NK-92 treated with Interleukin-12 subunit alpha and Interleukin-12 subunit beta, amount 100 ng/mL, for 24 hours (cell line): ENCODE measurements at regions not wholly inside any gene's neighbourhood (a gene's known extent, or its start where the extent isn't known, plus 50 kb on each side); places are given as distances from the start of the nearest gene placed in this dataset.
"Not testable (repeated sequence)": the region's sequence is repeated elsewhere in the genome, so short reads cannot be mapped to it uniquely, and the experiment has no call there.

ENCODE experiments used
- DNase-seq: peaks from one replicate; lab custom pipeline; 2025; lab: John Stamatoyannopoulos, UW

GRCh38 chr9:29390859-29391258, 1817.6 kb upstream of the C9orf72 start:
- DNase-seq = no peak

GRCh38 chr9:29393064-29393463, 1819.8 kb upstream of the C9orf72 start:
- DNase-seq = no peak

- DNase-seq = no peak
Measured at GRCh38 chr9:29394855-29395254, 1821.6 kb upstream of the C9orf72 start.

- no peak for DNase-seq
Measured at GRCh38 chr9:29397148-29397547, 1823.9 kb upstream of the C9orf72 start.

GRCh38 chr9:29416204-29416603, 1842.9 kb upstream of the C9orf72 start:
- no peak for DNase-seq

- DNase-seq = no peak
Measured at GRCh38 chr9:29422438-29422837, 1849.2 kb upstream of the C9orf72 start.

- no peak for DNase-seq
Measured at GRCh38 chr9:29432191-29432590, 1858.9 kb upstream of the C9orf72 start.

GRCh38 chr9:29432656-29433055, 1859.4 kb upstream of the C9orf72 start:
- DNase-seq = not testable (repeated sequence)

- DNase-seq = no peak
Measured at GRCh38 chr9:29435368-29435767, 1862.1 kb upstream of the C9orf72 start.

GRCh38 chr9:29437526-29437925, 1864.2 kb upstream of the C9orf72 start:
- DNase-seq = peak; percentile 2

- DNase-seq = no peak
Measured at GRCh38 chr9:29439961-29440360, 1866.7 kb upstream of the C9orf72 start.

GRCh38 chr9:29440449-29440848, 1867.2 kb upstream of the C9orf72 start:
- no peak for DNase-seq

GRCh38 chr9:29445751-29446150, 1872.5 kb upstream of the C9orf72 start:
- no peak for DNase-seq

- no peak for DNase-seq
Measured at GRCh38 chr9:29449306-29449705, 1876.0 kb upstream of the C9orf72 start.

- not testable (repeated sequence) for DNase-seq
Measured at GRCh38 chr9:29450343-29450875, 1877.1 kb upstream of the C9orf72 start.

GRCh38 chr9:29456940-29457339, 1883.7 kb upstream of the C9orf72 start:
- DNase-seq = no peak

GRCh38 chr9:29475471-29475870, 1902.2 kb upstream of the C9orf72 start:
- no peak for DNase-seq

- DNase-seq = no peak
Measured at GRCh38 chr9:29511680-29512079, 1938.4 kb upstream of the C9orf72 start.

GRCh38 chr9:29514336-29514735, 1941.1 kb upstream of the C9orf72 start:
- DNase-seq = no peak

- no peak for DNase-seq
Measured at GRCh38 chr9:29514862-29515261, 1941.6 kb upstream of the C9orf72 start.

GRCh38 chr9:29548436-29548835, 1975.2 kb upstream of the C9orf72 start:
- DNase-seq = no peak

GRCh38 chr9:29555502-29555901, 1982.2 kb upstream of the C9orf72 start:
- DNase-seq = no peak

GRCh38 chr9:29556317-29556716, 1983.0 kb upstream of the C9orf72 start:
- DNase-seq = no peak

- no peak for DNase-seq
Measured at GRCh38 chr9:29556746-29557145, 1983.5 kb upstream of the C9orf72 start.

GRCh38 chr9:29564564-29564963, 1991.3 kb upstream of the C9orf72 start:
- DNase-seq = no peak
